Brain microvascular endothelial cell (primary cell): ENCODE measurements at regions not wholly inside any gene's neighbourhood (a gene's known extent, or its start where the extent isn't known, plus 50 kb on each side); places are given as distances from the start of the nearest gene placed in this dataset.

Experiments
- DNase-seq: peaks from one replicate; pipeline ENCODE4 v3.0.0-alpha.2; 2020
- H3K27ac ChIP-seq: fragments of 250-450 bp; sonication (Bioruptor Pico); 2 replicates; pipeline ENCODE4 v1.5.1; 2020; ENCODE audit warnings: mild to moderate bottlenecking, moderate library complexity
- H3K27me3 ChIP-seq: fragments of 250-450 bp; sonication (Bioruptor Pico); replicated peaks from 2 replicates; pipeline ENCODE4 v1.5.1; 2020; ENCODE audit warnings: mild to moderate bottlenecking
- H3K36me3 ChIP-seq: fragments of 250-450 bp; sonication (Bioruptor Pico); replicated peaks from 2 replicates; pipeline ENCODE4 v1.5.1; 2020; ENCODE audit warnings: mild to moderate bottlenecking
- H3K4me3 ChIP-seq: 2 replicates; pipeline ENCODE4 v1.5.1; 2011; ENCODE audit warnings: low read depth, mild to moderate bottlenecking, control low read depth, low read length, moderate library complexity
- CTCF ChIP-seq: IDR thresholded peaks from 2 replicates; pipeline ENCODE4 v1.5.1; 2011; ENCODE audit warnings: low read depth, mild to moderate bottlenecking, moderate library complexity, low read length, control low read depth, inconsistent platforms; ENCODE audit errors: missing control alignments
- in situ Hi-C: cut with HindIII; loops from 2 replicates; pipeline ENCODE4 v1.10.0; 2017; ENCODE audit warnings: low sequenced_read_pairs, low pct_ligation_motif_present

DNA sequence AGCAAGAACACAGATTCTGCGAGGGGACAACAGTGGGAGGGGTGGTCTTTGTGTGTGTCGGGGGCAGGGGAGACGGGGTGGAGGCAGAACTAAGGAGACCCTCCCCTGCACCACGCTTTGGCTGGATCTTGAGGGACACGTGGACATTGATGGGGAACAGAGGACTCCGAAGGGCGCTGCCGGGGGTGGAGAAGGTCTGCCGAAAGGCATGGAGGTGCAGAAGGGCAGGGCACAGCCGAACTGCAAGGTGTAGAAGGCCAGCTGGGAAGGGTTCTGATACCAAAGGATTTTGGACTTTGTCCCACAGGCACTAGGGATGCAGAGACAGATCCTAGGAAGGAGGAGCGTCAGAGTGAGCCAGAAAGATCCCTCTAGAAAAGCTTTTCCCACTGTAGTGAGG is 107.7 kb upstream of the SYT13 start:
- no peak for DNase-seq
- Histone ChIP-seq H3K4me3 (no peak overlapping the region), H3K27ac (no peak overlapping the region), H3K27me3 (peaks cover 1% of the 10 kb centered on the region), H3K36me3 (no peaks in the 10 kb centered on the region)
- in situ Hi-C loops = loop anchor here (25.0 kb wide), 2 partner anchors 268 to 368 kb away; partner anchors contain the start of gene CHST1
- TF ChIP-seq CTCF = no peak

GRCh38 chr11:45393334-45393733 is 107.2 kb upstream of the SYT13 start:
- no peak overlapping the region for H3K27ac ChIP-seq
- DNase-seq = no peak
- H3K4me3 ChIP-seq = no peak overlapping the region
- in situ Hi-C loops = loop anchor here (25.0 kb wide), 2 partner anchors 269 to 369 kb away; partner anchors contain the start of gene CHST1
- H3K27me3 ChIP-seq = peaks cover 2% of the 10 kb centered on the region
- no peaks in the 10 kb centered on the region for H3K36me3 ChIP-seq
- TF ChIP-seq CTCF = no peak

- Histone ChIP-seq H3K27me3 (peaks cover 4% of the 10 kb centered on the region), H3K27ac (no peak overlapping the region), H3K36me3 (no peaks in the 10 kb centered on the region), H3K4me3 (no peak overlapping the region)
- no peak for TF ChIP-seq CTCF
- in situ Hi-C loops = loop anchor here (25.0 kb wide), 2 partner anchors 270 to 370 kb away; partner anchors contain the start of gene CHST1
- no peak for DNase-seq
These were observed 106.5 kb upstream of the SYT13 start for GRCh38 chr11:45392591-45393091.

DNA sequence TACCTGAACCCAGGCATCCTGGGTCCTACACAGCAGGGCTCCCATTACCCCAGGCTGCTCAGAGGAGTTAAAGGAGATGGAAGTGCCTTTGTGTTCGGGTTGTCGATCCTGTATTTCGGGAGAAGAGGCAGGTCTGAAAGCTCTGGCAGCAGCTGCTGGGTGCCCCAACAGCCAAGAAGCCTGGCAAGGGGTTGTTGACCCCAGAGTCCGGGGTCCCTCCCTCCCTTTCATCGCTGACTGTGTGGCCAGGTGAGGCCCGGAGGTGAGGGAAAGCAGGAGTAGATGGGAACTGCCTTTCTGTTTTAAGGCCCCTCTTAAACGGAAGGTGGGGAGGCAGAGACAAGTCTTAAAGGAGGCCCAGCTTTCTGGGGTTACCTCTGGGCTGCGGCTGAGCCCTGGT is 106.0 kb upstream of the SYT13 start:
- H3K27ac ChIP-seq = no peak overlapping the region
- in situ Hi-C loops = loop anchor here (25.0 kb wide), 2 partner anchors 270 to 370 kb away; partner anchors contain the start of gene CHST1
- no peak for TF ChIP-seq CTCF
- no peak for DNase-seq
- H3K4me3 ChIP-seq = no peak overlapping the region
- peaks cover 6% of the 10 kb centered on the region for H3K27me3 ChIP-seq
- no peaks in the 10 kb centered on the region for H3K36me3 ChIP-seq

- Histone ChIP-seq H3K4me3 (no peak overlapping the region), H3K36me3 (no peaks in the 10 kb centered on the region), H3K27ac (no peak overlapping the region), H3K27me3 (peaks cover 9% of the 10 kb centered on the region)
- no peak for DNase-seq
- in situ Hi-C loops = loop anchor here (25.0 kb wide), 2 partner anchors 271 to 371 kb away; partner anchors contain the start of gene CHST1
- no peak for TF ChIP-seq CTCF
These were observed 105.2 kb upstream of the SYT13 start for GRCh38 chr11:45391168-45391850.
